Muscle of leg (tissue), 3 donors: ENCODE measurements at regions not wholly inside any gene's neighbourhood (a gene's known extent, or its start where the extent isn't known, plus 50 kb on each side); places are given as distances from the start of the nearest gene placed in this dataset.

Experiments
- DNase-seq: peaks from one replicate; pipeline ENCODE4 v3.0.0; 2013
- H3K27ac ChIP-seq: one replicate; pipeline ENCODE4 v1.5.1; 2013; ENCODE audit warnings: mild to moderate bottlenecking, low read length, control low read depth
- H3K27me3 ChIP-seq: one replicate; pipeline ENCODE4 v1.6.1; 2013; ENCODE audit warnings: low read length; ENCODE audit not compliant: control insufficient read depth, insufficient read depth
- H3K36me3 ChIP-seq: one replicate; pipeline ENCODE4 v1.6.1; 2013; ENCODE audit warnings: low read length; ENCODE audit not compliant: control insufficient read depth, insufficient read depth
- H3K4me1 ChIP-seq: one replicate; pipeline ENCODE4 v1.6.1; 2013; ENCODE audit warnings: low read length; ENCODE audit not compliant: control insufficient read depth, insufficient read depth
- H3K4me3 ChIP-seq: one replicate; pipeline ENCODE4 v1.5.1; 2013; ENCODE audit warnings: low read length, control low read depth
- H3K9me3 ChIP-seq: replicated peaks from 2 replicates; pipeline ENCODE4 v1.6.1; 2013; ENCODE audit warnings: low read depth, low read length; ENCODE audit not compliant: control insufficient read depth
- WGBS: methylation state at CpG from one replicate; pipeline ENCODE4 v1.1.5; 2013; ENCODE audit warnings: missing lambda C conversion rate; ENCODE audit not compliant: insufficient coverage; 5-methylcytosine and 5-hydroxymethylcytosine counted together

DNA sequence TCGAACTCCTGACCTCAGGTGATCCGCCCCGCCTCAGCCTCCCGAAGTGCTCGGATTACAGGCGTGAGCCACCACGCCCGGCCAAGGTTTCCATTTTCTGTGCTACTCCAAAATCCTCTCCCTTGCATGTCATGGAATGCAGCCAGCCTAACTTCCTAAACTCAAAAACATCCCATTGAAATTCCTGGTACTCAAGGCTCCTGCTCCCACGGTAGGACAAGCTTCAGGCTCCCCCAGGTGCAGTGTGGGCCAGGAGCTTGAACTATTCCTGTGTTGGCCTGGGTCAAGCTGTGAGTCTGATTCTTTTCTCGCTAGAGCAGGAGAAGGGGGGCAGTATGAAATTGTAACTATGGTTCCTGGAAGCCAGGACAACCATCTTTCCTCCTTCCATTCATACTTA is 97.1 kb downstream of the RPL27A start:
- H3K36me3 ChIP-seq = peaks cover 8% of the 10 kb centered on the region
- no peak overlapping the region for H3K27ac ChIP-seq
- no peak for DNase-seq
- WGBS = 76% methylated on average over 9 of the region's 10 CpGs
- H3K9me3 ChIP-seq = no peaks in the 10 kb centered on the region
- H3K4me3 ChIP-seq = no peak overlapping the region
- no peaks in the 10 kb centered on the region for H3K27me3 ChIP-seq
- peaks cover 45% of the 10 kb centered on the region for H3K4me1 ChIP-seq

DNA sequence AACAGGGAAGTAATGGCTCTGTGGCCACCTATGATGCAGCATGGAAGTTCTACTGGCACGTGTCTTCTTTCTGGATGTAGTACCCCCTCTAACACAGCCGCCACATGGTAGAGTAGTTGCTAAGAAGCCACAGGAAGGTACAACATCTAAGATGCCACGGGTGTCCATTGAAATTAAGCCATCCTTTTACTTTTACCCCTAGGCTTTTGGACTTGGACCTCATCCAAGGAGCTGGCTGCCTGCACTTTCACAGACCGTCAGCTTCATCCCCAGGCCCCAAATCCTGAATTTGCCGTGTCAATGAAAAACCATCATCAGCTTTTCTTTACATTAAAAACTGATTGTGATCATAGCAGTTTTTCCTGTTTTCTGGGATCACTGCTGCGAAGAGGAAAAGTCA is 102.4 kb downstream of the RPL27A start:
- Histone ChIP-seq H3K27ac (no peak overlapping the region), H3K4me3 (no peak overlapping the region), H3K4me1 (peaks cover 12% of the 10 kb centered on the region), H3K27me3 (no peaks in the 10 kb centered on the region), H3K9me3 (no peaks in the 10 kb centered on the region), H3K36me3 (no peaks in the 10 kb centered on the region)
- WGBS = 41% methylated on average over 4 of the region's 6 CpGs
- DNase-seq = no peak

DNA sequence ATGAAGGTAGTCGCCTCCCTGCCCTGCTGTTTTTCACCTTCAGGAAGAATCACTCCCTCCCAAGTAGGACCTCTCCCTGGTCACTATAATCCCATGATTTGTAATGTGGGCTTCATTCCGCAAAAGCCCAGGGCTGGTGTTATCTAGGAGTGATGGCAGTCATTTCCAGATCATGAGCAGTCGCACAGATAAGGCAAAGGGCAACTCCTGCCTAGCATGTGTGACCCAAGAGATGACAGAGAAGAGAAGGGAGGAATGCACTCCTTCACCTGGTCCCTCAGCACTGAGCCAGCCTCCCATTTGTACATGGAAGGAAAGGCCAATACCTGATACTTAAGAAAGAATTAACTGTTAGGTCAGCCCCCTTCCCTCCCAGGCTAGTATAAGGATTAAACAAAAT is 102.9 kb downstream of the RPL27A start:
- Histone ChIP-seq H3K9me3 (no peaks in the 10 kb centered on the region), H3K27me3 (no peaks in the 10 kb centered on the region), H3K4me1 (peaks cover 12% of the 10 kb centered on the region), H3K4me3 (no peak overlapping the region), H3K27ac (no peak overlapping the region), H3K36me3 (no peaks in the 10 kb centered on the region)
- no peak for DNase-seq
- WGBS = 67% methylated on average over 1 of the region's 3 CpGs

DNA sequence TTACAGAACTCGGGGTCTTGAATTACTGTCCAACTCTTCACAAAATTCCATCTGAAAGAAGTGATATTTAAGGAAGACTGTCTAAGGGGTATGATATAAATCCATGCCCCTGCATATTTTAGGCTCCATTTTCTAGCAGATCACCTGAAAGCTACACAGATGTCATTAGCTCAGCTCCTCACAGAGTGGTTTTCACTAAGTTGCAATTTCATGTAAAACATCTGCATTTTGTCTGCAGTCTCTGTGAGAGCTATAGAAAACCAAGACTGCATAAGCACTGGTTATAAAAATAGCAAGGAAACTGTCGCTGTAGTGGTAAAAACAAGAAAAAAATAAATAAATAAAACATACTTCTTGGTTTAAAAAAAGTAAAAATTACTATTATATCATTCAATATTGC is 103.4 kb downstream of the RPL27A start:
- H3K9me3 ChIP-seq = no peaks in the 10 kb centered on the region
- no peak overlapping the region for H3K4me3 ChIP-seq
- H3K27me3 ChIP-seq = no peaks in the 10 kb centered on the region
- no peak overlapping the region for H3K27ac ChIP-seq
- DNase-seq = no peak
- no CpG with 5 or more reads among the region's 2 CpGs for WGBS
- H3K4me1 ChIP-seq = peaks cover 8% of the 10 kb centered on the region
- no peaks in the 10 kb centered on the region for H3K36me3 ChIP-seq

DNA sequence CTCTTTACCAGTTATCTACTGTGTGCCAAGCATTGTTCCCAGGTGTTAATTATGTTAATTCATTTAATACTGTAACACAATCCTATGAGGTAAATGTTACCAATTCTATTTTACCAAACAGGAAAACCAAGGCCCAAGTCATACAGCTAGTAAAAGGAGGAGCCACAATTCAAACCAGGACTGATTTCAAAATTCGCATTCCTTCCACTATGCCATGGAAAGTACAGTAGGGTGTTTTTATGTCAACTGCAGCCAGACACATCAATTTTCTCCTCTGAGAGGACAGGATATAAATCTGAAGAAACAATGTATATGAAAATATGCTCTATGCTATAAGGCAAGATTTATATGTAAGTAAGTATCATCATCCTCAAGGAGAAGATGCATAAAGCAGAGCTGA is 104.3 kb downstream of the RPL27A start:
- H3K9me3 ChIP-seq = no peaks in the 10 kb centered on the region
- peaks cover 8% of the 10 kb centered on the region for H3K4me1 ChIP-seq
- no peak overlapping the region for H3K4me3 ChIP-seq
- no peaks in the 10 kb centered on the region for H3K27me3 ChIP-seq
- whole genome bisulfite sequencing = no CpG with 5 or more reads among the region's 1 CpG
- H3K27ac ChIP-seq = no peak overlapping the region
- DNase-seq = no peak
- no peaks in the 10 kb centered on the region for H3K36me3 ChIP-seq

DNA sequence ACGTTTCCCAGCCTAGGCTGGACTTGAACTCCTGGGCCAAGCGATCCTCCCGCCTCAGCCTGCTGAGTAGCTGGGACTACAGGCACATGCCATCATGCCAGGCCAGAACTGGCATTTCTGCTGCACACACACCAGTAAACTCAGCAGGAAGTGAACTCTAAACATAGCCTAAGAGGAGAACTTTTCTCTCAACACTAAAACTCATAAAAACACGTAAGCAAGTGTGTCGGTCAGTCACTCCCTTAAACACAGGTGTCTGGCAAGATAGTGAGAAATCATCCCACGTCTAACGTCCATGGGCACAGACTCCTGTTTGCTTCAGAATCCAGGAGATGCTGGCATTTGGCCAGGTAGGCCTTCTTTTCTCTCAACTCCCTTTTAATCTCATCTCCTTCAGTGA is 104.8 kb downstream of the RPL27A start:
- Histone ChIP-seq H3K4me1 (peaks cover 8% of the 10 kb centered on the region), H3K27me3 (no peaks in the 10 kb centered on the region), H3K9me3 (no peaks in the 10 kb centered on the region), H3K36me3 (no peaks in the 10 kb centered on the region), H3K27ac (no peak overlapping the region), H3K4me3 (no peak overlapping the region)
- DNase-seq = no peak
- 53% methylated on average over 4 of the region's 7 CpGs for WGBS

DNA sequence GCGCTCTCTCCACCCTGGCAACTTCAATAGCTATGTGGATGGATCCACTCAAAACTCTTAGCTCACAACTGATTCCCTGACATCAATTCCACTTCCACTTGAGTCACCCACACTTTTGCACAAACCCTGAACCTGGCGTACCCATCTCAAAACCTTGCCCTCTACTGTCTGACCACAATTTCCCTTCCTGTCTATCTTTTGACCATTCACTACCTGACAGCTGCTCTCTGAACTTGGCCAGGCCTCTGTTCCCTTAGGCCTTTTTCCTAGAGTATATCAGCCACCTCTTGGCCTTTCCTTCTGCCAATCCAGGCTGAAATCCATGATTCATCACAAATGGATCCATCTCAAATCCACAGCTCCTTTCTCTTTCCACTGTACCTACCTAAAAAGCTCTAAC is 106.0 kb downstream of the RPL27A start:
- Histone ChIP-seq H3K4me1 (peaks cover 8% of the 10 kb centered on the region), H3K4me3 (no peak overlapping the region), H3K27ac (no peak overlapping the region), H3K9me3 (no peaks in the 10 kb centered on the region), H3K36me3 (no peaks in the 10 kb centered on the region), H3K27me3 (no peaks in the 10 kb centered on the region)
- 93% methylated on average over 2 of the region's 2 CpGs for WGBS
- DNase-seq = no peak

DNA sequence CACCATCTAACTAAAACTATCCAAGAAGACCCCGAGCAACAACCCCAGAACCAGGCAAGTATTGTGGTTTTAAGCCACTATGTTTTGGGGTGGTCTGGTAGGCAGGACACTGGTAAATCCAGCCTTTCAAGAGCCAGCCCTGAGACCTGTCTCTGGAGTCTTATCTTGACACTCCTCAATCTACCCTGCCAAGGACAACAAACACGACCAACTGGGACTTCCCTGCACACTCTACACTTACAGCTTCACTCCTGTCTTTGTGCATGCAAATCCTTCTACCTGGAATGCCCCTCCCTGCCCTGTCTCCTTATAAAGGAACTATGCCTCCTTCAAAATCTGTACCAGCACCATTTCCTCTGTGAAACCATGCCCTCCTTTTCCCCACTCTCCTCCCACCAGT is 107.3 kb downstream of the RPL27A start:
- no peak for DNase-seq
- Histone ChIP-seq H3K27ac (no peak overlapping the region), H3K36me3 (peaks cover 6% of the 10 kb centered on the region), H3K9me3 (no peaks in the 10 kb centered on the region), H3K4me1 (peaks cover 17% of the 10 kb centered on the region), H3K4me3 (no peak overlapping the region), H3K27me3 (no peaks in the 10 kb centered on the region)
- WGBS = 50% methylated on average over 1 of the region's 2 CpGs

DNA sequence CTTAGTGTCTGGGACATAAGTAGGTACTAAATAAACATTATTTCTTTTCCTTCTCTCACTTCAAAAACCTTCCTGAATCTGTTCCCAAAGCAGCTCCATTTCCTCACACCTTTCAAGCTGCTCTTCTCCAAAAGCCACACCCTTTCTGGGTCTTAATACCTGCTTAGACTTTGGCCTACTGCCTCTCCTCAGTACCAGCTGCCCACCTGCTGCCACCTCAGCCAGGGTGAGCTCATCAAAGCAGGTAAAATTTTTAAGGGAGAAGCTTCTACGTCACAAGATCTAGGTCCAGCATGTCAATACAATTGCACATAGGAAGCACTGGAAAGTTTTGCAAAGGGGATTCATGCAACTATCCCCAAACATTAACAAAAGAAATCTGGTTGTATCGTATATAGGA is 108.4 kb downstream of the RPL27A start:
- Histone ChIP-seq H3K4me1 (peaks cover 18% of the 10 kb centered on the region), H3K27ac (no peak overlapping the region), H3K4me3 (no peak overlapping the region), H3K27me3 (no peaks in the 10 kb centered on the region), H3K9me3 (no peaks in the 10 kb centered on the region), H3K36me3 (peaks cover 9% of the 10 kb centered on the region)
- WGBS = no CpG with 5 or more reads among the region's 2 CpGs
- DNase-seq = no peak

DNA sequence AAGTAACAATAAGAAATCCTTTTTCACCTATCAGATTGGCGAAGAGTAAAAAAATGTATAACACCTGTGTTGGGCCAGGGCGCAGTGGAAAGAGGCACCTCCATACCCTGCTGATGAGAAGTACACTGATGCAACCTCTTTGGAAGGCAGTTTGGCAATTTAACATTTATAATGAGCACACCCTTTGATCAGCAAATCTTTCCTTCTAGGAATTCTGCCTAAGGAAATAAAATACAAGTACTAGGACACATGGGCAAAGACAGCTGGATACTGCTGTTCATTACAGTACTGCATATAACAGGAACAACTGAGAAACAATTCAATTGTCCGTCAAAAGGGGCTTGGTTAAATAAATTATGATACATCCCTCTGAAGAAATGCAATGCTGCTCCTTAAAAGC is 110.1 kb downstream of the RPL27A start:
- peaks cover 14% of the 10 kb centered on the region for H3K4me1 ChIP-seq
- H3K9me3 ChIP-seq = no peaks in the 10 kb centered on the region
- peaks cover 10% of the 10 kb centered on the region for H3K36me3 ChIP-seq
- DNase-seq = no peak
- no peak overlapping the region for H3K27ac ChIP-seq
- no peak overlapping the region for H3K4me3 ChIP-seq
- H3K27me3 ChIP-seq = no peaks in the 10 kb centered on the region
- WGBS = no CpG with 5 or more reads among the region's 3 CpGs

DNA sequence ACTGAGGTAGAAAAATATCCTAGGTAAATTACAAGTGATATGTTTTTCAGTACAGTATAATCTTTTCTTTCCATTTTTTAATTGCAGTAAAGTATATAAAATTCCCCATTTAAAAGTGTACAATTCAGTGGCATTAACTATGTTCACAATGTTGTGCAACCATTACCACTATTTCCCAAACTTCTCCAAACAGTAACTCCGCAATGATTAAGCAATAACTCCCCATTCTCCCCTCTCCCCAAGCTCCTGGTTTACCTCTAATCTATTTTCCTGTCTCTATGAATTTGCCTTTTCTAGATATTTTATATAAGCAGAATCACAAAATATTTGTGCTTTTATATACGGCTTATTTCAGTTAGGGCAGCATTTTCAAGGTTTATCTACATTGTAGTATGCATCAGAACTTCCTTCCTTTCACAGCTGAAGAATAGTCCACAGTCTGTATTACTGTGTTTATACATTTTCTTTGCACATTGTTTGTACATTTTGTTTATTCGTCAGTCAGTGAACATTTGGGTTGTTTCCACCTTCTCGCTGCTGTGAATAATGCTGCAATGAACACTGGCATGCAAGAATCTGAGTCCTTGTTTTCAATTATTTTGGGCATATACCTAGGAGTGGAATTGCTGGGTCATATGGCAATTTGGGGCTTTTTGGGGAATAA is 110.7 kb downstream of the RPL27A start:
- no peak overlapping the region for H3K4me3 ChIP-seq
- no peak for DNase-seq
- H3K27me3 ChIP-seq = no peaks in the 10 kb centered on the region
- peaks cover 15% of the 10 kb centered on the region for H3K36me3 ChIP-seq
- H3K4me1 ChIP-seq = peaks cover 14% of the 10 kb centered on the region
- no peaks in the 10 kb centered on the region for H3K9me3 ChIP-seq
- no peak overlapping the region for H3K27ac ChIP-seq
- WGBS = 80% methylated on average over 1 of the region's 4 CpGs
